ENCODE measurements at regions not wholly inside any gene's neighbourhood (a gene's known extent, or its start where the extent isn't known, plus 50 kb on each side); places are given as distances from the start of the nearest gene placed in this dataset.
A peak's percentile ranks its signal among the peaks of the same experiment; 100 is the strongest.

GRCh38 chr3:117017135-117017894, 307.7 kb downstream of the TUSC7 start:
- Histone ChIP-seq H2BK5ac (ENCODE audit: low read length) (no peak overlapping the region), H2AFZ (ENCODE audit: low read length) (no peak overlapping the region), H3K27ac (replicated peaks; ENCODE audit: low read length) (no peak overlapping the region), H3K4me3 (ENCODE audit: low read length in 2 of 2) (no peak overlapping the region), H3K36me3 (replicated peaks in 1 of 2; ENCODE audit: control insufficient read depth in 2 of 2, insufficient read depth in 2 of 2, low read length in 2 of 2) (no peaks in the 10 kb centered on the region), H3K4ac (ENCODE audit: low read length) (no peak overlapping the region), H3K9ac (ENCODE audit: low read depth, low read length, poor library complexity) (no peak overlapping the region), H2AK5ac (ENCODE audit: low read depth, low read length) (no peak overlapping the region), H2BK120ac (ENCODE audit: low read depth, low read length) (no peak overlapping the region), H3K79me1 (ENCODE audit: low read depth, low read length) (no peaks in the 10 kb centered on the region), H2BK12ac (ENCODE audit: low read length) (no peak overlapping the region), H3K18ac (ENCODE audit: low read length) (no peak overlapping the region), H2BK15ac (ENCODE audit: low read length) (no peak overlapping the region), H3K23ac (ENCODE audit: low read depth, low read length, poor library complexity) (no peak overlapping the region), H3K4me2 (ENCODE audit: insufficient read depth, low read length, poor library complexity, severe bottlenecking) (no peak overlapping the region), H3K9me3 (replicated peaks in 1 of 2; ENCODE audit: control insufficient read depth in 2 of 2, insufficient read depth in 1 of 2, low read depth in 1 of 2, low read length in 2 of 2) (no peaks in the 10 kb centered on the region), H4K91ac (ENCODE audit: low read depth, low read length, poor library complexity) (no peak overlapping the region), H4K8ac (ENCODE audit: low read depth, low read length) (no peak overlapping the region), H3K14ac (ENCODE audit: low read length) (no peak overlapping the region), H3K27me3 (ENCODE audit: control insufficient read depth in 3 of 3, insufficient read depth in 3 of 3, low read depth in 1 of 3, low read length in 3 of 3) (no peaks in the 10 kb centered on the region), H3K4me1 (ENCODE audit: control insufficient read depth in 2 of 2, insufficient read depth in 1 of 2, low read depth in 1 of 2, low read length in 2 of 2) (peaks cover 1 to 6% of the 10 kb centered on the region in 2 donors)
- WGBS, 2 donors (ENCODE audit: extremely low coverage in 2 of 2, insufficient read length in 2 of 2, insufficient replicate concordance in 1 of 2), result no CpG with 5 or more reads among the region's 7 CpGs
- no peak for DNase-seq (ENCODE audit: low spot score)

- no peak overlapping the region for H3K4me3 ChIP-seq (ENCODE audit: low read length in 2 of 2)
- H3K18ac ChIP-seq (ENCODE audit: low read length), result no peak overlapping the region
- H2AFZ ChIP-seq (ENCODE audit: low read length), result peak overlapping the region; percentile 64
- H2BK12ac ChIP-seq (ENCODE audit: low read length), result no peak overlapping the region
- H4K91ac ChIP-seq (ENCODE audit: low read depth, low read length, poor library complexity), result no peak overlapping the region
- H3K9ac ChIP-seq (ENCODE audit: low read depth, low read length, poor library complexity), result no peak overlapping the region
- H3K27ac ChIP-seq (replicated peaks; ENCODE audit: low read length), result no peak overlapping the region
- H2BK5ac ChIP-seq (ENCODE audit: low read length), result no peak overlapping the region
- H3K9me3 ChIP-seq (replicated peaks in 1 of 2; ENCODE audit: control insufficient read depth in 2 of 2, insufficient read depth in 1 of 2, low read depth in 1 of 2, low read length in 2 of 2), result no peaks in the 10 kb centered on the region
- H2BK15ac ChIP-seq (ENCODE audit: low read length), result no peak overlapping the region
- H3K4ac ChIP-seq (ENCODE audit: low read length), result no peak overlapping the region
- H2BK120ac ChIP-seq (ENCODE audit: low read depth, low read length), result no peak overlapping the region
- H3K23ac ChIP-seq (ENCODE audit: low read depth, low read length, poor library complexity), result no peak overlapping the region
- H3K4me1 ChIP-seq (ENCODE audit: control insufficient read depth in 2 of 2, insufficient read depth in 1 of 2, low read depth in 1 of 2, low read length in 2 of 2), result peaks cover 4 to 6% of the 10 kb centered on the region in 2 donors
- H3K36me3 ChIP-seq (replicated peaks in 1 of 2; ENCODE audit: control insufficient read depth in 2 of 2, insufficient read depth in 2 of 2, low read length in 2 of 2), result no peaks in the 10 kb centered on the region
- no peak overlapping the region for H3K4me2 ChIP-seq (ENCODE audit: insufficient read depth, low read length, poor library complexity, severe bottlenecking)
- H3K14ac ChIP-seq (ENCODE audit: low read length), result no peak overlapping the region
- H4K8ac ChIP-seq (ENCODE audit: low read depth, low read length), result no peak overlapping the region
- no peaks in the 10 kb centered on the region for H3K79me1 ChIP-seq (ENCODE audit: low read depth, low read length)
- no peak for DNase-seq (ENCODE audit: low spot score)
- no peaks in the 10 kb centered on the region for H3K27me3 ChIP-seq (ENCODE audit: control insufficient read depth in 3 of 3, insufficient read depth in 3 of 3, low read depth in 1 of 3, low read length in 3 of 3)
- H2AK5ac ChIP-seq (ENCODE audit: low read depth, low read length), result no peak overlapping the region
- WGBS, 2 donors (ENCODE audit: extremely low coverage in 2 of 2, insufficient read length in 2 of 2, insufficient replicate concordance in 1 of 2), result no CpG with 5 or more reads among the region's 5 CpGs
These were observed 309.1 kb downstream of the TUSC7 start for GRCh38 chr3:117018655-117019054.

DNA sequence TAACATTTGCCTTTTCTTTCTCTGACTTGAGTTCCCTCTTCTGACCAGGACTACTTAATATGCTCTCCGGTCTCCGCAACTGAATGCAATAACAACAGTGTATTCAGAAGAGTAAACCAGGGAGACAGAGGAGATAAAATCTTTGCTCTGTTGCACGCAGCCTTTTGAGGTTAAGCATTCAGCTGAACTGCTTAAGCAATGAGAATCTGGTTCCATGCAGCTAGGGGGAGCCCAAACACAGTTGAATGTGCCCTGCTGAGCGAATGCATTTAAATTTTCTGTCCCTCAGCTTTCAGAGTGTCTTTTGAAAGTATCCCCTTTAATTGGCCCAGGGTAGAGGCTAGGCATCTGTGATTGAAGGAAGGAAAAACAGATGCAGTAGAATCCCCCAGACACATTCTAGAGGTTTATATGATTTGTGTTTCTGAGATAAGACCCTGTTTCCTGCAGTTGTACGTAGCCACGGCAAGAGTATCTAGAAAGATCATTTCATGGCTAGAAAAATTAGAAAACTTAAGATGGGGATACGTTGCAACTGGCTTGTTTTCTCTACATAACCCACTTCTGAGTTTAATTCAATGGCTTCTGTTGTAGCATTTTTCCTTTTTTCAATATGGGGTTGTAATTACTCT, 309.6 kb downstream of the TUSC7 start:
- Histone ChIP-seq H3K36me3 (replicated peaks in 1 of 2; ENCODE audit: control insufficient read depth in 2 of 2, insufficient read depth in 2 of 2, low read length in 2 of 2) (no peaks in the 10 kb centered on the region), H3K23ac (ENCODE audit: low read depth, low read length, poor library complexity) (no peak overlapping the region), H2BK120ac (ENCODE audit: low read depth, low read length) (no peak overlapping the region), H3K9me3 (replicated peaks in 1 of 2; ENCODE audit: control insufficient read depth in 2 of 2, insufficient read depth in 1 of 2, low read depth in 1 of 2, low read length in 2 of 2) (no peaks in the 10 kb centered on the region), H4K91ac (ENCODE audit: low read depth, low read length, poor library complexity) (no peak overlapping the region), H3K27me3 (ENCODE audit: control insufficient read depth in 3 of 3, insufficient read depth in 3 of 3, low read depth in 1 of 3, low read length in 3 of 3) (no peaks in the 10 kb centered on the region), H3K18ac (ENCODE audit: low read length) (no peak overlapping the region), H3K4me1 (ENCODE audit: control insufficient read depth in 2 of 2, insufficient read depth in 1 of 2, low read depth in 1 of 2, low read length in 2 of 2) (peaks cover 4 to 6% of the 10 kb centered on the region in 2 donors), H3K27ac (replicated peaks; ENCODE audit: low read length) (no peak overlapping the region), H2AK5ac (ENCODE audit: low read depth, low read length) (no peak overlapping the region), H2BK15ac (ENCODE audit: low read length) (no peak overlapping the region), H4K8ac (ENCODE audit: low read depth, low read length) (no peak overlapping the region), H3K4me2 (ENCODE audit: insufficient read depth, low read length, poor library complexity, severe bottlenecking) (no peak overlapping the region), H3K9ac (ENCODE audit: low read depth, low read length, poor library complexity) (no peak overlapping the region), H2BK12ac (ENCODE audit: low read length) (no peak overlapping the region), H3K4ac (ENCODE audit: low read length) (no peak overlapping the region), H2BK5ac (ENCODE audit: low read length) (no peak overlapping the region), H2AFZ (ENCODE audit: low read length) (peak overlapping the region; percentile 64), H3K79me1 (ENCODE audit: low read depth, low read length) (no peaks in the 10 kb centered on the region), H3K14ac (ENCODE audit: low read length) (no peak overlapping the region), H3K4me3 (ENCODE audit: low read length in 2 of 2) (no peak overlapping the region)
- peak; percentile 64 for DNase-seq (ENCODE audit: low spot score)
- WGBS, 2 donors (ENCODE audit: extremely low coverage in 2 of 2, insufficient read length in 2 of 2, insufficient replicate concordance in 1 of 2), result no CpG with 5 or more reads among the region's 7 CpGs

- WGBS, 2 donors (ENCODE audit: extremely low coverage in 2 of 2, insufficient read length in 2 of 2, insufficient replicate concordance in 1 of 2), result no CpG with 5 or more reads among the region's 22 CpGs
- Histone ChIP-seq H2BK120ac (ENCODE audit: low read depth, low read length) (no peak overlapping the region), H3K4me2 (ENCODE audit: insufficient read depth, low read length, poor library complexity, severe bottlenecking) (no peak overlapping the region), H3K18ac (ENCODE audit: low read length) (no peak overlapping the region), H2BK12ac (ENCODE audit: low read length) (no peak overlapping the region), H3K27ac (replicated peaks; ENCODE audit: low read length) (no peak overlapping the region), H2AK5ac (ENCODE audit: low read depth, low read length) (no peak overlapping the region), H3K79me1 (ENCODE audit: low read depth, low read length) (no peaks in the 10 kb centered on the region), H4K91ac (ENCODE audit: low read depth, low read length, poor library complexity) (no peak overlapping the region), H2BK15ac (ENCODE audit: low read length) (no peak overlapping the region), H3K9me3 (replicated peaks in 1 of 2; ENCODE audit: control insufficient read depth in 2 of 2, insufficient read depth in 1 of 2, low read depth in 1 of 2, low read length in 2 of 2) (peaks cover 2 to 5% of the 10 kb centered on the region in 2 donors), H3K9ac (ENCODE audit: low read depth, low read length, poor library complexity) (no peak overlapping the region), H3K27me3 (ENCODE audit: control insufficient read depth in 3 of 3, insufficient read depth in 3 of 3, low read depth in 1 of 3, low read length in 3 of 3) (no peaks in the 10 kb centered on the region), H3K23ac (ENCODE audit: low read depth, low read length, poor library complexity) (no peak overlapping the region), H3K14ac (ENCODE audit: low read length) (no peak overlapping the region), H3K4me1 (ENCODE audit: control insufficient read depth in 2 of 2, insufficient read depth in 1 of 2, low read depth in 1 of 2, low read length in 2 of 2) (peaks cover 0 to 3% of the 10 kb centered on the region in 2 donors), H3K4ac (ENCODE audit: low read length) (no peak overlapping the region), H4K8ac (ENCODE audit: low read depth, low read length) (no peak overlapping the region), H2BK5ac (ENCODE audit: low read length) (no peak overlapping the region), H3K36me3 (replicated peaks in 1 of 2; ENCODE audit: control insufficient read depth in 2 of 2, insufficient read depth in 2 of 2, low read length in 2 of 2) (no peaks in the 10 kb centered on the region), H2AFZ (ENCODE audit: low read length) (no peak overlapping the region), H3K4me3 (ENCODE audit: low read length in 2 of 2) (no peak overlapping the region)
- DNase-seq (ENCODE audit: low spot score), result no peak
These were observed 316.8 kb downstream of the TUSC7 start for GRCh38 chr3:117026401-117026800.

All from neuronal stem cell (in vitro differentiated cells).